Coronary artery (tissue), 2 donors: ENCODE measurements at regions not wholly inside any gene's neighbourhood (a gene's known extent, or its start where the extent isn't known, plus 50 kb on each side); places are given as distances from the start of the nearest gene placed in this dataset.

Source experiments
- DNase-seq: peaks from one replicate; pipeline ENCODE4 v3.0.0-alpha.2; 2017; ENCODE audit warnings: low spot score
- H3K27ac ChIP-seq, 2 donors: fragments of 200-600 bp; sonication (generic); one replicate each; pipeline ENCODE4 v1.5.1; 2016 to 2019
- H3K4me3 ChIP-seq: fragments of 200-600 bp; sonication (generic); 2 replicates; pipeline ENCODE4 v1.5.1; 2016; ENCODE audit warnings: mild to moderate bottlenecking, moderate library complexity
- CTCF ChIP-seq: fragments of 200-600 bp; sonication (generic); IDR thresholded peaks from one replicate; pipeline ENCODE4 v1.5.1; 2019; ENCODE audit warnings: antibody characterized with exemption

- no peak overlapping the region for H3K27ac ChIP-seq
- peak; percentile 89 for DNase-seq
- TF ChIP-seq CTCF, result peak; percentile 60
- H3K4me3 ChIP-seq, result peak overlapping the region; percentile 72
Measured at GRCh38 chr5:42908509-42909488, 97.1 kb upstream of the SELENOP start.

GRCh38 chr5:42908086-42908485 lies 96.4 kb upstream of the SELENOP start:
- no peak for TF ChIP-seq CTCF
- H3K4me3 ChIP-seq, result peak overlapping the region; percentile 72
- no peak for DNase-seq
- no peak overlapping the region for H3K27ac ChIP-seq

- H3K27ac ChIP-seq, result no peak overlapping the region
- no peak for DNase-seq
- H3K4me3 ChIP-seq, result no peak overlapping the region
- no peak for TF ChIP-seq CTCF
Measured at GRCh38 chr5:42905827-42906226, 94.1 kb upstream of the SELENOP start.

GRCh38 chr5:42900734-42901133 lies 89.0 kb upstream of the SELENOP start:
- no peak overlapping the region for H3K27ac ChIP-seq
- no peak overlapping the region for H3K4me3 ChIP-seq
- TF ChIP-seq CTCF, result no peak
- DNase-seq, result no peak

- Histone ChIP-seq H3K27ac (no peak overlapping the region), H3K4me3 (no peak overlapping the region)
- no peak for TF ChIP-seq CTCF
- no peak for DNase-seq
Measured at GRCh38 chr5:42898760-42899159, 87.1 kb upstream of the SELENOP start.

GRCh38 chr5:42896523-42896922 lies 84.8 kb upstream of the SELENOP start:
- no peak overlapping the region for H3K27ac ChIP-seq
- no peak overlapping the region for H3K4me3 ChIP-seq
- no peak for DNase-seq
- no peak for TF ChIP-seq CTCF

GRCh38 chr5:42894057-42894456 lies 82.4 kb upstream of the SELENOP start:
- H3K4me3 ChIP-seq, result no peak overlapping the region
- DNase-seq, result no peak
- TF ChIP-seq CTCF, result no peak
- no peak overlapping the region for H3K27ac ChIP-seq
